ENCODE measurements at regions not wholly inside any gene's neighbourhood (a gene's known extent, or its start where the extent isn't known, plus 50 kb on each side); places are given as distances from the start of the nearest gene placed in this dataset.
A peak's percentile ranks its signal among the peaks of the same experiment; 100 is the strongest.
"Not testable (repeated sequence)": the region's sequence is repeated elsewhere in the genome, so short reads cannot be mapped to it uniquely, and the experiment has no call there.

GRCh38 chr5:71822065-71822464 lies 103.0 kb downstream of the CARTPT start:
- DNase-seq (ENCODE audit: low spot score) = not testable (repeated sequence)

DNA sequence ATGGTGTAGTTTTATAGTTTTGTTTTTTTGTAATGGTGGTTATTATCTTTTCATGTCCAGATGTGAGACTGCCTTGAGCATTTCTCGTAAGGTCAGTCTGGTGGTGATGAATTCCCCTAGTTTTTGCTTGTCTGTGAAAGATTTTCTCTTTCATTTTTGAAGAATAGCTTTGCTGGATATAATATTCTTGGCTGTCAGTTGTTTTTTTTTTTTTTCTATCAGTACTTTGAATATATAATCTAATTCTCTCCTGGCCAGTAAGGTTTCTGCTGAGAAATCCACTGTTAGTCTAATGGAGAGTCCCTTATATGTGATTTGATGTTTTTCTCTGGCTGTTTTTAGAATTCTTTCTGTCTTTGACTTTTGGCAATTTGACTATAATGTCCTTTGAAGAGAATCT lies 106.9 kb downstream of the CARTPT start:
- DNase-seq (ENCODE audit: low spot score) = no peak

- DNase-seq (ENCODE audit: low spot score) = no peak
These were observed 109.4 kb downstream of the CARTPT start for GRCh38 chr5:71828291-71829040.

DNA sequence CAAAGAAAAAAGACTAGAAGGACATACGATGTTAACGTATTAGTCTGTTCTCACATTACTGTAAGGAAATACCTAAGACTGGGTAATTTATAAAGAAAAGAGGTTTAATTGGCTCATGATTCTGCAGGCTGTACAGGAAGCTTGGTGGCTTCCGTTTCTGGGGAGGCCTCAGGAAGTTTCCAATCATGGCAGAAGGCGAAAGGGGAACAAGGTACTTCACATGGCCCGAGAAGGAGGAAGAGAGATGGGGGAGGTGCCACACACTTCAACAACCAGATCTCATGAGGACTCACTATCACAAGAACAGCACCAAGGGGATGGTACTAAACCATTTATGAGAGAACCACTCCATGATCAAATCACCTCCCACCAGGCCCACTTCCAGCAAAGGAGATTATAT lies 110.1 kb downstream of the CARTPT start:
- no peak for DNase-seq (ENCODE audit: low spot score)

DNA sequence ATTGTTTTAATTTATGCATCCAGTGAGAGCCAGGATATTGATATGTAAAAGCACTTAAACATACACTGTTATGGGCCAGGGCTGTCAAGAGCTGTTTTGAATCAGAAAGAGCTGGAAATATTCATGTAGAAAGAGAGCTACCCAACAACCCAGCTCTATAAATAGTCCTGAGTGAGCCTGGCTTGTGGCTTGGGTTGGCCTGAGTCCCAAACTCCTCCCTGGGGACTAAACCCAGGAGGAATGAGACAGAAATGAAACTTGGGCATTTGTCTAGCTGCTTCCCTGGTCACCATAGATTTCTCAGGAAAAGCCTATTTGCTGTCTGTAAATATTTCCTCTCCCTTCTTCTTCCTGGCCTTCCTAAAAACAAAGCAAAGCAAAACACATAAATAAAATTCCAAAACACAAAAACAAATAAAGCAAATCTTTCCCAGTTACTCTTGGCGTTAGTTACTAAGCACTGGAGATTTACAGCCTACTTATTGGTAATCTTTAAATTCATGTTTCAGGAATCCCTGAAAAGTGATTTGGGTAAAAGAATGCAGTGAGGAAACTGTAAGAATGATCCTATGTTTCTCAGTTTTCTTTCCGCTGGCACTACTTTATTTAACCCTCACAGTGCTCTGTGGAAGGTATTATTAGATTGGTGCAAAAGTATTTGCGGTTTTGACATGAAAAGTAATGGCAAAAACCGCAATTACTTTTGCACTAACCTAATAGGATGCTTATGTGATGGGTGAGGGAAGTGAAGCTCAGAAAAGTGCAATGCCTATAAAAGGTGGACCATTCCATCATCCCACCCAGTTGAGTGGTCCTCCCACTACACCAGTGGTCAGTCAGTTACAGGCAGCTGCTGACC lies 111.8 kb downstream of the CARTPT start:
- DNase-seq (ENCODE audit: low spot score) = no peak

DNA sequence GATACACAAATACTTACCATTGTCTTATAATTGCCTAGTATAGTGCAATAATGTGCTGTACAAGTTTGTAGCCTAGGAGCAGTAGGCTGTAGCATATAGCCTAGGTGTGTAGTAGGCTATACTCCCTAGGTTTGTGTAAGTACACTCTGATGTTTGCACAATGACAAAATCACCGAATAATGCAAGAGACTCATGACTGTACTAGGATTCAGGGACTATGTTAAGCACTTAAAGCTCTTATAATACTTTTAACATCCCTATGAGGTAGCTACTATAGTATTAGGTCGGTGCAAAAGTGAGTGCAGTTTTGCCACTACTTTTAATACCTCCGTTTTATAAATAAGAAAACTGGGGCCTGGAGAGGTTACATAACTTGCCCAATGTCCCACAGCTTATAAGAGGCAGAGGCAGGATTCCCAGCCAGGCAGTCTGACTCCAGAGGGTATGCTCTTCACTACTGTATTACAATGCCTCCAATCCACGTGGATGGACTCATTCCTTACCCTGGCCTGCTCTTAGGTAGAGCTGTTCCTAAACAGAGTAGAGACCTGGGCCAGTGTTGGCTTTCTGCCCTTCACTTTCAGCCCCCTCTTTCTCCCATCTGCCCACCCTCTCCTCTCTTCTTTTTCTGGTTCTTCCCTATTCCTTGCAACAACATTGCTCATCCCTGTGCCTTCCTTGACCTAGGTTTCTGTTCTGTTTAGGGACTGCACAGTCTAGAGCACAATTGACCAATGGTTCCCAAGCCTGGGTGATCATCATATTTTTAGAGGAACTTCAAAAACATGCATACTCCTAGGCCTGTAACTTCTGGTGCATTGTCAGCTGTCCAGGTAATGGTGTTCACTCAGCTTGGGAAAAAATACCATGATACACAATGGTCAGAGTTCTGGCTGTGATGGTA lies 114.0 kb downstream of the CARTPT start:
- DNase-seq (ENCODE audit: low spot score) = no peak

DNA sequence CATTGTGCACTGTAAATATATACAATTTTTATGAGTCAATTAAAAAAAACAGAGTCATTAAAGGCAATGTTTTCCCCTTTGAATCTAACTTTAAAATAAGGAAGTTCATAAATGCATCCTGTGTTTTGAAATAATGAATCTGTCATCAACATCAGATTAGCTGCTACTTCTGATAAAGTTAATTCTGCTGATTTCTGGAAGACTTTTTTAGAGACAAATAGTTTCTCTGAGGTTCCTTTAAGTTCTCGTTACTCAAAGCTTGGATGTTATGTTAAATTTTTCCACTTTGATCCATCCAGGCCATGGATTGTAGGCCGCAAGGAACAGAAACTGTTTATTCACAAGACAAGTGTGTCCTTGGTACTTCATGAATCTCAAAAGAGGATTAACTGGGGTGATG lies 115.5 kb downstream of the CARTPT start:
- DNase-seq (ENCODE audit: low spot score) = no peak

- no peak for DNase-seq (ENCODE audit: low spot score)
These were observed 117.0 kb downstream of the CARTPT start for GRCh38 chr5:71836084-71836483.

GRCh38 chr5:71836559-71837112 lies 117.6 kb downstream of the CARTPT start:
- DNase-seq (ENCODE audit: low spot score) = no peak

DNA sequence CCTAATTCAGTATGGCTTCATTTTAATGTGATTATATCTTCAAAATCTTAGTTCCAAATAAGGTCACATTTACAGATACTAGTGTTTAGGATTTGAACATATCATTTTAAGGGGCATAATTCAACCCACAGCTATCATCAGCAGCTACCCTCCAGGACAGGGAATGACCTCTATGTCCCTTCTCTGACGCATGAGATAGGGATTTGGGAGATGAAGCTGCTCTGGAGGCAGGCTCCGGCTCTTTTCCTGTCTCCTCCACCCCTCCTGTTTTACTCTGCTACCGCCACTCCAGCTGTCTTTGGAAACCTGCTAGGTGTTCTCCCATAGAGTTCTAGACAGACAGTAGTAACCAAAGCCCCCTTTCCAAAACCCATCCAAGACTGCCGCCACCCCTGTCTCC lies 119.2 kb downstream of the CARTPT start:
- DNase-seq (ENCODE audit: low spot score) = no peak

GRCh38 chr5:71839096-71839884 lies 120.2 kb downstream of the CARTPT start:
- no peak for DNase-seq (ENCODE audit: low spot score)

GRCh38 chr5:71841107-71841506 lies 122.0 kb downstream of the CARTPT start:
- no peak for DNase-seq (ENCODE audit: low spot score)

GRCh38 chr5:71843111-71843510 lies 124.0 kb downstream of the CARTPT start:
- no peak for DNase-seq (ENCODE audit: low spot score)

DNA sequence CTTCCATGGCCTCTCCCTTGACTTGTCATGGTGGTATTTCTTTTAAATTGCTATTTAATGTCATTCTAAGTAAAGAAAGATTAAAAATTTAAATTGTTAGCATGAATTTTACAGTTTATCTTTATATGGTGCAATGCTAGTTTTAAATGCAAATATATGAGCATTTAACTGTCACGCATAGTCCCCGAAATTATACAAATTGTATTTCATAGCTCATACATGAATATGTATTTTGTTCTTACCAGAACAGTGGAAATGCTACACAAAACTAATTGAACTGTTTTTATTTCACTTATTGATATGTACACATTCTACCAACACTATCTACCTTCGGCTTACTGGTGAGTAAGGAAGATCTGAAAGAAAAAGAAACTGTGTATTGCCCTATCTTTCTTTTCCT lies 125.8 kb downstream of the CARTPT start:
- no peak for DNase-seq (ENCODE audit: low spot score)

DNA sequence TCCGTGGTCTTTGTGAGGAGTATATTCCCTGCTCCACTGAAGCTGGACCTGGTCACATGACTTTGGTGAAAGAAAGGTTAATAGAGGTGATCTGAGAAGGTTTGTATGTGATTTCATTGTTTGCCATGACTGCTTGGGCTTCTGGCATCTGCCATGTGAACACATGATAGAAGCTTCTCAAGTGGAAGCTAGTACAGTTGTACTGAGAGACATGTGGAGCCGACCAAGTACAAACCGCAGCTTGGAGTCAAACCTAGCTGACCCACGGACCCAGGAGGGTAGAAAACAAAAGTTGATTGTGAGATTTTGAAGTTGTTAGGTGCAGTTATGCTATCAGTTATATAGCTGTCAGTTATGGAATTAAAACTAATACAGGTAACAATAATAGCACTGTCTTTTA lies 140.4 kb downstream of the CARTPT start:
- DNase-seq (ENCODE audit: low spot score) = peak; percentile 82

DNA sequence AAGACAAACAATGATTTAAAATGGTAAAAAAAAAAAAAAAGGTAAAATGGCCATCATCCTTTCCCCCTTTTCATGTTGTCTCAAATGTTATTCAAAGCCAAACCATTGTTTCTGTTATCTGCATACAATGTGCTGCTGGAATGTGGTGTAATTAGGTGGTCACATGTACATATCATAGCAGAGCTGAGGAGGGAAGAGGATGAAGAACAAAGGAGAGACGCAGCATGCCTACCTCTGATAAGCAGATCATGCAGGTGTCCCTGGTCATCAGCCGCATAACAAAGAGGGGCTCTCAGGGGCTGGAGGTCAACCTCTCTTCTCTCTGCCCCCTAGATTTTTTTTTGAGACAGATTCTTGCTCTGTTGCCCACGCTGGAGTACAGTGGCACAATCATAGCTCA lies 141.0 kb downstream of the CARTPT start:
- no peak for DNase-seq (ENCODE audit: low spot score)

DNA sequence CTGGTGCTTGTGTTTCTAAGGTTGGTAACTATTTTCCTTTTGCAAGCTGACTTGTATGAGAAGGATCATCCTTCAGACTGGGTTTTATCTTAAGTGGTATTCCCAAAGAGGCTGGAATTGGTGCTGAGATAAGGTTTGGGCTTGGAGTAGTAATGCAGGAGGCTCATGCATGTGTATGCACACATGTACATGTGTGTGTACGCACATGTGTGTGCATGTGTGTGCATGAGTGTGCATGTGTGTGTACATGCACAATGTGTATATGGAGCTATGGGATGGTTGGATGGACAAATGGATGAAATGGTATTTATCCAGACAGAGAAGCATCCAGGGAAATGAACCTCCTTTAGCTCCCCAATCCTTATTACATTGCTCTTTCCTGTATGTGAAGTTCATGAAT lies 142.6 kb downstream of the CARTPT start:
- no peak for DNase-seq (ENCODE audit: low spot score)

- DNase-seq (ENCODE audit: low spot score) = no peak
These were observed 143.0 kb downstream of the CARTPT start for GRCh38 chr5:71862087-71862486.

GRCh38 chr5:71862507-71863060 lies 143.5 kb downstream of the CARTPT start:
- no peak for DNase-seq (ENCODE audit: low spot score)

- DNase-seq (ENCODE audit: low spot score) = no peak
These were observed 145.9 kb downstream of the CARTPT start for GRCh38 chr5:71864730-71865601.

Data from SW480 (cell line).